Stimulated activated CD4-positive, alpha-beta T cell treated with anti-CD3 and anti-CD28 coated beads, Interleukin-15, amount 100 ng/mL, for 24 hours (primary cell): ENCODE measurements at regions not wholly inside any gene's neighbourhood (a gene's known extent, or its start where the extent isn't known, plus 50 kb on each side); places are given as distances from the start of the nearest gene placed in this dataset.

Experiments
- DNase-seq: peaks from one replicate; pipeline ENCODE4 v3.0.0-alpha.2; 2020

DNA sequence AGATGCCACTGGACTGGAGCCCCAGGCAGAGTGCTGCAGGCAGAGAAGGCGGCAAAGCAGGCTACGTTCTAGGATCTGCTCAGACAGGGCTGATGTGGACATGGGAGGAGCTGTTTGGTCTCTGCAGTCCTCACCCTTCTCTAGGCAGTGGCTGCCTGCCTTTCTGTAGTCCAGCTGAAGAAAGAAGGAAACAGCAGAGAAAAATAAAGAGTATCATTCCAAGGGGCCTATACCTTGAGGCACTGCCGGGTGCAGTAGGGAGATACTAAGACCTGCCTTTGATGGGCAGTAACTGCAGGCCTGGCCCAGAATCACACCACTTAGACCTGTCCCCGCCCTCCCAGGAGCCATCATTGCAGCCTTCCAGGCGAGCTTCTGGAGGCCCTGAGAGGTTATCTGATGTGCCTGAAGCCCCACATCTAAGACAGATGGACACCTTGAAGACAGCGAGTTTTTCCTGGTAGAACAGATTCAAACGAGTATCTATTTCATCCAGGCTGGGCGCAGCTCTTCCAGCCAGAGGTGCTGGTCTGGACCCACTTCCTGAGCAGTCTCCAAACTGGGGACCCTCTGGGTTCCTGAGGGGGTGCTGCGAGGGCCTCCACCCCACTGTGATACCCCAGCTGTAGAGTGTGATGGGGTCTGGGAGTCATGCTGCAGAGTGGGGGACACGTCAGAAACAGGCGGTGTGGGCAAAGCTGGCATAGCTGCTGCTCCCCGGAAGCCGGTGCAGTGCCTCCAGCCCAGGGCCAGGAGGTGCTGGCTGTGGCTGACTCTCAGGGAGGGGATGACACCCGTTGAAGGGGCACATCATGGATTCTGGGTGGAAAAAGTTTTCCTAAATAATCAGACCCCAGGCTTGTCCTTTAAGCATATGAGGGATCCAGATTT, 87.3 kb upstream of the OTOS start:
- no peak for DNase-seq

DNA sequence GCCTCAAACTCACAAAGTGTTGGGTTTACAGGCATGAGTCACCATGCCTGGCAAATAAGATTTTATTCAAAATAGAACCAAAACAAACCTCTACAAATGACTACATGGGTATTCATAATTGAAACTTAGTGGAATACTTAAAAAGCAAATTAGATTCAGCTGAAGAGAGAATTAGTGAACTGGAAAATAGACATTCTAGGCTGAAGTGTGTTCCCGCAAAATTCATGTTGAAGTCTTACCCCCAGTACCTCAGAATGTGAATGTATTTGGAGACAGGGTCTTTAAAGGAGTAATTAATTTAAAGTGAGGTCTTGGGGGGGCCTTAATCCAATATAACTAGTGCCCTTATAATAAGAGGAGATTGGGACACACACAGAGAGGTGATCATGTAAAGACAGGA, 88.5 kb upstream of the OTOS start:
- no peak for DNase-seq

DNA sequence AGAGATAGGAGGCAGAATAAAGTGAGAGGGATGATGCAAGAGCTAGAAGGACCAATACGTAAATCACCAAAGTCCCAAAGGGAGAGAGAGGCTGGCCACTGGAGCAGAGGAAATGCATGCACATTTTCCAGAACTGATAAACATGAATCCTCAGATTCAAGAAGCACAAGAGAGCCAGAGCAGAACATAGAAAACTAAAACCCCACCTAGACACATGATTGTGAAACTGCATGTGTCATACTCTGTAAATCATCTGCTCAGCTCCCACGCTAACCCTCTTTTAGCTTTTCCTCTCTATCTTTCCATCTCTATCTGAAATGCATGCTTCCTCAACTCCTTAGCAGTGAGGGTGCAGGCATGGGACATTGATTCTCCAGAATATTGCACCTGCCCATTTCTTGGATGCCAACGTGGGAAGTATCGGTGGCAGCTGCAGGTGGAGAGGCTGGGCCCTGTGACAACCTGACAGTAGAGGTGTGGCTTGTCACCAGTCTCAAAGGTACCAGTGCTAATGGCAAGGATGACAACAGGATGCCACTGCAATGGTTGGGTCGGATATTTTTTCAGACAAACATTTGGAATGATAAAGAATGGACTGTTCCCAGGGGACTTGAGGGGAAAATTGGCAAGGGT, 89.3 kb upstream of the OTOS start:
- no peak for DNase-seq

DNA sequence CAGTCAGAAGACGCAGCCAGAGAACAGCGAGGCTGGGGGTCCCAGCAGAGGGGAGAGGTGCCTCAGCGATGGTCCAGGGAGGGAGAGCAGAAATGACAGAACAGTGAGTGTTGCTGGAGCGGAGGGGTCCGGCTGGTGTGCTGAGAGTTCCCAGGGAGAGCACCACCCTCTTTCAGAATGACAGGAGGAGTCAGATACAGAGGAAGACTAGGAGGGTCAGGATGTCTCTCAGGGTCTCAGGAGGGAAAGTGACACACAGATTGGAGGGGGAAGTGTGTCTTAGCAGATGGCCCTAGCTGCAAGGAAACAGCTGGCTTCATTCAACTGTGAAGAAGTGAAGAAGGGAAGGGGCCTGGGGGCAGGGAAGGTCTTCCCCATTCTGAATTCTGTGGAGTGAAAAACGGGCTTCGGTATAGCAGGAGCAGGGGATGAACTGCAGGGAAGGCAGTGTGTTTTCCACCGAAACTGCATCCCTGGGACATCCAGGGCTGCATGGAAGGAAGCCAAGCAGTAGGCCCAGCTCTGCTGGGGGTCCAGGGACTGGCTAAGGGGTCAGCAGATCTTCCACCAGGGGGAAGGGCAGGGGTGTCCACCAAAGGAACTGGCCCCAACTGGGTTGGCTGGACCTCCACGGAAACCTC, 90.0 kb upstream of the OTOS start:
- DNase-seq: no peak

DNA sequence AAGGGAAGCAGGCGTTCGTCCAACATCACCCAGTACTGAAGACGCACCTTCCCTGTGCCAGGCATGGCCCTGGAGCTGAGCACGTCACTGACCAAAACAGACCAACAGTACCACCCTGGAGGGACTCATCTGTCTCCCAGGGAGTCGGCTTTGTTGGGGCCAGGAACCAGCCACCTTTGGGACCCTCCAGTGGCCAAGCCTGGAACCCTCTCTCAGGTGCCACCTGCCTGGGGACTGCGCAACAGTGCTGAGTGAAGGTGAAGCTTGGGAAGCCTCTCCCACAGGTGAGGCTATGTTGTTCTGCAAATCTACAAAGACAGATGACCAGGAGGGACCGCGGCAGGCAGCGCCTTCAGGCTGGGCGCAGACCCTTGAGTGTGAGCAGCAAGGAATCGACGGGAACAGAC, 91.4 kb upstream of the OTOS start:
- no peak for DNase-seq

DNA sequence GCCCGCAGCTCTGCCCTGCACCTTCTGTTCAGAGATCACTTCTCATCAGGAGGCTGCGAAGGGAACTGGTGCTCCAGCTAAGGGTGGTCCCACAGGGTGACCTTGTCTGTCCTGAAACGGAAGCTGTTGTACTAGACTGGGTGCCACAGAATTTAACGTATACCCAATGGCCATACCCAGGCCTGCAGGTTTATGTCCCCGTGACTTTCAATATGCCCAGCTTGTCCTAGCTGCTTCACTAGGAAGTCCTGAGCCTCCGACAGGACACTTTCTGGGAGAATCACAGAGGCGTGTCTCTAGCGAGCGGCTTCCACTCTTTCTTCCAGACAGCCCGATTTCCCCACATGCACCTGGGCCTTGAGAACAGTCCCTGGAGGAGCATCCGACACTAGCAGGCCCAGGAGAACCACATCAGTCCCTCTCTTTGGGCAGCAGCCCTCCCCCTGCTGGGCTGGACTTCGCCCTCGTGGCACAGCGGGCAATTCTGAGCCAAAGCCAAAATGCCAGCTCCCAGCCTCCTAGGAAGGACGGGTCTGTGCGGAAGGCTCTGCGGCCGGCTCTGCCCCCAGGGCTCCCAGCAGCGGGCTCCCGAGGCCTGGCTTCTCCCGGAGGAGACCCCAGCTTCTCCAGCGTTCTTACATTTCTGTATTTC, 91.9 kb upstream of the OTOS start:
- DNase-seq: no peak

DNA sequence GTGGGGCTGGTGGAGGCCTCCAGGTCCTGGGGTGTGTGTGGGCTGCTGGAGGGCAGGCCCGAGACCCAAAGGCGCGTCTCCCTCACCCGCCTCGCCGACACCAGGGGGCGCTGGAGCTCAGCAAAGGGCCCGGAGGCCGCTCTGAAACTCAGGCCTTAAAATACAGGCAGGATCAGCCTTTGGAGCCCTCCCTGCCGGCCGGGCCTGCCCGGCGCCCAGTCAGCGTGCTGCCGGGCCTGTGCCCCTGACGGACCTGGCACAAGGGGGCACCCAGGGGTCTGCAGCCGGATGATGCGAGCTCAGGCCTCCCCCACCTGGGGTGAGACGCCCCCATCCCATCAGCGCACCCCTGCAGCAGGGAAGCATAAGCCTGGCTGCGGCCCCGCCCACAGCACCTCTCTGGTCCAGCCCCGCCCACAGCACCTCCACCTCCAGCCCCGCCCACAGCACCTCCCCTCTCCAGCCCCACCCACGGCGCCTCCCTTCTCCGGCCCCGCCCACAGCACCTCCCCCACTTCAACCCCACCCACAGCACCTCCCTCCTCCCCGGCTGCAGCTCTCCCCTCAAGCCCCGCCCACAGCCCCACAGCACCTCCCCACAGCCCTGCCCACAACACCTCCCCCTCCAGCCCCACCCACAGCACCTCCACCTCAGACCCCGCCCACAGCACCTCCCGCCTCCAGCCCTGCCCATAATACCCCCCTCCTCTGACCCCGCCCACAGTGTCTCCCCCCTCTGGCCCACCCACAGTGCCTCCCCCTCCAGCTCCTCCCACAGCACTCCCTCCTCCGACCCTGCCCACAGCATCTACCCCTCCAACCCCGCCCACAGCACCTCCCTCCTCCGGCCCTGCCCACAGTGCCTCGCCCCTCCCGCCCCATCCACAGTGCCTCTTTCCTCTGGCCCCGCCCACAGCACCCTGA, 92.8 kb upstream of the OTOS start:
- peak; percentile 85 for DNase-seq

DNA sequence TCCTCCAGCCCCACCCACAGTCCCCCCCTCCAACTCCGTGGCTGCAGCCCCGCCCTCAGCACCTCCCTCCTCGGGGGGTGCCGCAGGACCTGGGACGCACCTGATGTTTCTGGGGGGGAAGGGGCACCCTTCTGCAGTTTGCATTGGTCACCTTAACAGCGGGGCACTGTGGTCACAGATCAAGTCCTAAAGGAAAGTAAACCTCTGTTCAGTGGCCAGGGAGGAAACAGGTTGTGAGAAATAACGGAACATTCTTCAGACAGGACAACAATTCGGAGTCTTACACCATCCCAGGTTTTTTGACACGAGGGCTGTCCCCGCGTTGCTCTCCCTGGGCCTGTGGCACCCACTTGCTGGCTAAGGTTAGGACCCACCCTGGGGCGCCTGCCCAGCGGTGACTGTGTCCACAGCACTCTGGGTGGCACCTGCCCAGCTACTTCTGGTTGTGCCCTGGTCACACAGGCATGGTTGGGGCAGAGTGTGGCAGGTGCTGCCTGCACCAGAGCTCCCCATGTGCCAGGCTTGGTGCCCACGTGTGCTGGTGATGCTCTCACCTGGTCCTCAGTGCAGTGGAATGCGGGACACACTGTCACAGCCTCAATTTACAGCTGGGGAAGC, 93.5 kb upstream of the OTOS start:
- DNase-seq: no peak

DNA sequence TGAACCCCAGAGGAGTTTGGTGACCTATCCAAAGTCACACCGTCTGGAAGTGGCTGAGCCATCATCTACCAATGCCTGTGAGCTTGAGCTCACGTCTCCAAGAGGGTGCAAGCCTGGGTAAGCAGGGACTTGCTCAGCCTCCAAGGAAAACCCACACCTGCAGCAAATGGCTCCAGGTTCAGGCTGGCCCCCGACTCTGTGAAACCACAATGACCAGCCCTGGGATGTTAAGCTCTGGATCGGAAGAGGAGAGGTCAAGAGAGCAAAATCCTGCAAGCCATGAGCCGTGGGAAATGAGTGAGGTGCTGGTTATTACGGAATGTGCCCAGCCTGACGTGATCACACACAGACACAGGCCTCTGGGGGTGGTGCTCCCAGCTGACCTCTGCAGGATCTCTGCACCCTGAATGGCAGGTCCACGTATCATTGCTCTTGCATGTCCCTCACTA, 94.1 kb upstream of the OTOS start:
- no peak for DNase-seq

DNA sequence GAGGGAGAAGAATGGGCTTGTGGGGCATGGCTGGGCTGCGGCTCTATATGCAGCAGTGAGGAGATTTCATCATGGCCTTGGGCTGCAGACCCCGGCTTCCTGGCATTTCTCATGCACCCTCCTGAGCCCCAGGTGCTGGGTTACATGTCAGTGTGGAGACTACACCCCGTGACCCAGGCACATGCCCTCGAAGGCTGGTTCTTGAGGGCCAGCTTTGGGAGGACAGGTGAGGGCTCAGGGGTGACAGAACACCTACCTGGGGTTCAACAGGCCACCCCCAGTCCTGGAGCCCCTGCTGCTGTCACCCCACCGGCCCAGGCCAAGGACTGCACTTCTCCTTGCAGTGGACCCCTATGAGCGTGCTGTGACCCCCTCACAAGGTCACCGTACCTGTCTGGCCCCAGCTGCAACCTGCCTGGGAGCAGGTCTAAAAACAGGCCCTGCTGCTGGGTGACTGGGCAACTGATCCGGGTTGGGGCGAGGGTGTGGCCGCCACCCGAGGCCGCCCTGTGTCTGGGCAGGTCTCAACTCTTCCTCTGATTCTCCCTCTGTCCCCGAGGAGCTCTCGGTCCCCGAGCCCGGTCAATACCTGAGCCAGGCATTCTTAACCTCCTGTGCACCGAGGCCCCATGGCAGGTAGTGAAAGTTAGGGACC, 94.8 kb upstream of the OTOS start:
- no peak for DNase-seq

DNA sequence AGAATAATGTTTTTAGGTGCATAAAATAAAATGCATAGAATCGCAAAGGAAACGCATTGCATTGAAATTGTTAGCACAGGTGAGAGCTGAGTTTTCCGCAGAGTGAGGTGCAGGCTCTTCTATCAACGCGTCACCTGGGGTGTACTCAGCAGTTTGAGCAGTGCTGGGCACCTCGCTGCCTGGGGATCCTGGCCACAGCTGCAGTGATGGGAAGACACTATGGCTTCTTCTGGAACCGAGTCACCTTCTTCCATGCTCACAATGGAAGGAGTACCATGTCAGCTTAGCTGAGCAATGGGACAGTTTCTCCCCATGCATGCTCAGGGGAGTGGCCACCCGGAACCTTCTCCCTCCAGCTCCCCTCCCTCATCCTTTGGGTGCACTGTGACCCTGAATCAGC, 95.4 kb upstream of the OTOS start:
- no peak for DNase-seq

DNA sequence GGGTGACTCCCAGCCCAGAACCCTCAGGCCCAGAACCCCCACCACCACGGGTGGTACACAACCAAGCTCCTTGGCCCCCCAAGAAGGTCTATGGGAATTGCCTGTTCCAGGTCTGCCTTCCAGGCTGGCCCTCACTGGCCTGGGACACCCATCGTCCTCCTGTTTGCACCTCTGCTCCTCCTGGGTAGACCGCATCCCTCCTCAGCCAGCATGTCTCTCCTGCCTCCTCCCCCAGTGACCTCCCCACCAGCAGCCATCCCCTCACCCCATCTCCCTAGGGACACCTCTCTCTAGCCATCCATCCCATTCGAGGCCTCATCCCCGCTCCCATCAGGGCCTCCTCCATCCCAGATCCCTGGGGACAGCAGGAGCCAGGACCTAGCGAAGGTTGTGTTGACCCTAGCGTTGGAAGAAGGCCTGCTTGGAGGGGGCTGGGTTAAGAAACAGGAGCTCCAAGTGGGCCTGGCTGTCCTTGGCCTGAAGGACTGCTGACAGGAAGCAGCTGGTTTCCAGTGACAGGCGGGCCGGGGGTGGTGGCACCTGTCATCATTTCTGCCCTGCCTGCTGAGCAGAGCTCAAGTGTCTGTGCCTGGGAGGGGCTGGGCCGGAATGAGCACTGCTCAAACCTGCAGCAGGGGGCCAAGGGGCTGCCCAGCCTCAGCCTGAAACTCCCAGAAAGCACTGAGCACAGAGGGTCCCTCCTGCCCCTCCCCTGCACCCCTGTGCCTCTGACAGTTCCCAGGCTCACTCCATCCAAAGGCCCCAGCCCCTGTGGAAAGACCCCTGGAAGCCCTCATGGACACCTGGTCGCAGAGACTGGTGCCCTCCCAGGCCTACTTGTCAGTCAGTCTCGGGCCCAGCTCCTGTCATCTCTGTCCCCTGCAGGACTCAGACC, 96.0 kb upstream of the OTOS start:
- no peak for DNase-seq

DNA sequence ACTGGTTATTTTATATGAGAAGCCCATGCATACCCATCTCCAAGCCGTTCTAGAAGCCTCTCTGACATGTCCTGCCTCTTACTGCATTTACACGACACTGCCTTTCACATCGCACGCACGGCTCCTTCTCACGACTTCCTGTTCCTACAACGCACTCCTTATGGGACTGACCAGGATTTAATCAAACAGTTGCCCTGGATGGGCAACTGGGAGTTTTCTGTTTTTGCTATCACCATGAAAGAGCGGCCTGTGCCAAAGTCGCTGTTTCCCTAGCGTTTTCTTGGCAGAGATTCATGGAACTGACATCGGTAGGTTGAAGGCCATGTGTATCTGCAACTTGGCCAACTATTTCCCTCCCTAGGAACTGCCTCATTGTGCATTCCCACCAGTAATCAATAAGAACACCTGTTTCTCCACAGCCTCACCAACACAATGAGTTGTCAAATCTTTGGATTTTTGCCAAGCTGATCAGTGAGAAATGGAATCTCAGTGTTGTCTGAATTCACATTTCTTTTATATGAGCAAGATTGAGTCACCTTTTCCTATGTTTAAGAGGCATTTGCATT, 97.2 kb upstream of the OTOS start:
- DNase-seq: no peak

DNA sequence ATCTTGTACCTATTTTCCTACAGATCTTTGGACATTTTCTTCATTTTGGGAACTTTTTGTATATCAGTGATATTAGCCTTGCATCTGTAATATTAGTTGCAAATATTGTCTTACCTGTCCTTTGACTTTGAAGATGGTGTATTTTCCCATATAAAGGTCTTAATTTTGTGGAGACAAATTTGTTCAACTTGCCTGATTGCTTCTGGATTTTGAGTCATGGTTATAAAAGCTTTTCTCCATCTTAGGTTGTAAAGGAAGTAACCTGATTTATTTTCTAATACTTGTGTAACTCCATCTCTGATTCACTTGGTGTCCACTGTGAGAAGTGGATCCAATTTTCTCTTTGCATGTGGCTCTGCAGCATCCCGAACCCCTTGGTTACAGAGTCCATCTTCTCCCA, 97.7 kb upstream of the OTOS start:
- no peak for DNase-seq

DNA sequence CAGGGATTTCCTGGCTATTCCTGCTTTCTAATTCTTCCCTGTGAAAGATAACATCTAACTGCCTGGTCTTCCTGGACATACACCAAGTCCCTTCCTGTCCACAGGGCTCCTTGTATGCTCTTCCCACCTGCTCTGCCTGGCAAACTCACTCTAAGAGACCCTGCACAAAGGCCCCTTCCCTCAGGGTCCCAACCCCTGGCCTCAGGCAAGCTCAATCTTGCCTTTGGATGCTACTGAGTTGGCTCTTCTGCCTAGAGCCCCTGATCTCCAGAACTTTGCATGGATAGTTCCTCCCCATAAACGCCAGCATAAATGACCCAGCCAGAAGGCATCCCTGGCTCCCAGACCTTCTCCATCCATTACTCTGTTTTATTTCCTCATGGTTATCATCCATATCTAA, 98.3 kb upstream of the OTOS start:
- DNase-seq: no peak

DNA sequence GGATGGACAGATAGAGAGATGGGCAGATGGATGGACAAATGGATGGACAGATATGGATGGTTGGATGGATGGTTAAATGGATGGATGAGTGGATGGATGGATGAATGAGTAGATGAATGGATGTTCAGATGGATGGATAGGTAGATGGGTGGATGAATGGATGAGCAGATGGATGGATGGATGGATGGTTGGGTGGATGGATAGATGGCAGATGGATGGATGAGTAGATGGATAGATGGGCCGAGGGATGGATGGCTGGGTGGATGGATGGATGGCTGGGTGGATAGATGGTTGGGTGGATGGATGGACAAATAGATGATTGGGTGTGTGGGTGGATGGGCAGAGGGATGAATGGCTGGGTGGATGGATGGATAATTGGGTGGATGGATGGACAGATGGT, 98.9 kb upstream of the OTOS start:
- no peak for DNase-seq

DNA sequence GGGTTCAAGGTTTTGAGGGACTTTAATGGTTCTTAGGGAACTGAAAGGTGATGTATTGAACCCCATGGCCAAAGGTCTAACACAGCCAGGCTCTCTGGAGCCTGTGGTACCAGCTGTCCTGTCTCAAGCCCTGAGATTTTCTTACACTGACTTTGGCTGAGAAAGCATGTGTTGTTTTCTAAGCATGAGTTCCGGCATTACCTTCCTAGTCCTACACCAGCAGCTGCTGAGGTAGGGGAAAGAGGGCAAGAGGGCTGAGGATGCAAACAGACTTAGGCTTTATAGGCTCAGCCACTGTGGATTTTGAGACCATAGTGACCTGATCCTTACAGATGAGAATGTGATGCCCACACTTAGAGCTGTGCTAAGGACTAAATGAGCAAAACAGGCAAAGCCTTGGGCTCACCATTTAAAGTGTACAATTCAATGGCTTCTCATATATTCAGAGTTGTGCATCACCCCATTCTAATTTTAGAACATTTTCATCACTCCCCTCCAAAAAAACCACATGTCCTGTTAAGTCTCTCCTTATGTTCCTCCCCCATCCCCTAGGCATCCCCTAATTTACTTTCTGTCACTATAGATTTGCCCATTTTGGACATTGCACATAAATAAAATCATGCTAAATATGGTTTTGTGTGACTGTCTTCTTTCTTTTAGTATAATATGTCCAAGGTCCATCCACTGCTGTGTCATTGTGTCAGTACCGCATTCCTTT, 99.7 kb upstream of the OTOS start:
- no peak for DNase-seq

DNA sequence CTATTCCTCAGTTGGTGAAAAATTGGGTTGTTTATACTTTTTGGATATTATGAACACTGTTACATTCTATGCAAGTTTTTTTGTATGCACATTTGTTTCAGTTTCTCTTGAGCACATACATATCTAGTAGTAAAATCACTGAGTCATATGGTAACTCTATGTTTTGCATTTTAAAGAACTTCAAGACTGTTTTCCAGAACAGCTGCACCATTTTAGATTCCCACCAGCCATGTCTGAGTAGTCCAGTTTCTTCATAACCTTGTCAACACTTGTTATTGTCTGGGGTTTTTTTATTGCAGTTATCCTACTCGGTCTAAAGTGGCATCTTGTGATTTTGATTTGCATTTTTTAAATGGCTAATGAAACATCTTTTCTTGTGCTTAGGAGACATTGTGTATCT, 100.3 kb upstream of the OTOS start:
- no peak for DNase-seq

DNA sequence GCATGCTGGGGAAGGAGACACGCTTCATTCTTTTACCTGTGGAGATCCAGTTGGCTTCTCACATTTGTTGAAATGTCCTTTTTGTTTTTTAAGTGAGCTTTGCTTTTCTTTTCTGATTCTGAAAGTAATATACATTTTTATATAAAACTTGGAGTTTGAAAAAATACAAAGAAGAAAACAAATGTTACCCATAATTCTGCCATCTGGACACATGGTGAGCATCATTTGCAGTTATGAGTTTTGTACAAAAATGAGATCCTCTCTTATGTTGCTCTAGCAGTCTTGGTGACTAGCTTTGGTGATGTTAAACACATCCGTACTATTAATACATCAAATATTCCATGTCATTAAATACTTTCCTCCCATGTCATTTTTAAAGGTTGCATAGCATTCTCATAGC, 101.1 kb upstream of the OTOS start:
- DNase-seq: no peak
